Transverse colon (tissue), 4 donors: ENCODE measurements at regions not wholly inside any gene's neighbourhood (a gene's known extent, or its start where the extent isn't known, plus 50 kb on each side); places are given as distances from the start of the nearest gene placed in this dataset.

Source experiments
- DNase-seq: peaks from one replicate; pipeline ENCODE4 v3.0.0-alpha.2; 2019
- H3K27ac ChIP-seq, 4 donors: fragments of 200-600 bp; sonication (generic); 2 replicates each; pipeline ENCODE4 v1.5.1; 2016 to 2018; ENCODE audit warnings: inconsistent platforms in 4 of 4
- H3K27me3 ChIP-seq: fragments of 200-600 bp; sonication (generic); 2 replicates; pipeline ENCODE4 v1.5.1; 2017; ENCODE audit warnings: inconsistent platforms
- H3K36me3 ChIP-seq, 4 donors: fragments of 200-600 bp; sonication (generic); 2 replicates each; pipeline ENCODE4 v1.5.1; 2017 to 2019; ENCODE audit warnings: inconsistent platforms in 4 of 4
- H3K4me1 ChIP-seq, 4 donors: fragments of 200-600 bp; sonication (generic); 2 replicates each; pipeline ENCODE4 v1.5.1; 2017 to 2020; ENCODE audit warnings: inconsistent platforms in 4 of 4
- H3K4me3 ChIP-seq, 4 donors: fragments of 200-600 bp; sonication (generic); 1 replicate in 1 of 4; 2 replicates in 3 of 4; pipeline versions ENCODE4 v1.5.1 to v1.6.1; 2017 to 2019; ENCODE audit warnings: inconsistent platforms in 4 of 4
- H3K9me3 ChIP-seq, 2 donors: fragments of 200-600 bp; sonication (generic); 2 replicates each; pipeline ENCODE4 v1.5.1; 2017 to 2019; ENCODE audit warnings: inconsistent platforms in 2 of 2
- EP300 ChIP-seq: sonication (generic); formaldehyde crosslinking; IDR thresholded peaks from one replicate; pipeline ENCODE4 v1.6.1; 2017; ENCODE audit warnings: antibody characterized with exemption, low read depth
- POLR2A ChIP-seq: fragments of 450-650 bp; IDR thresholded peaks from one replicate; pipeline ENCODE4 v1.6.1; 2016; ENCODE audit warnings: antibody characterized with exemption, mild to moderate bottlenecking, moderate library complexity
- POLR2AphosphoS5 ChIP-seq, 3 donors: sonication (generic); formaldehyde crosslinking; IDR thresholded peaks; one replicate each; pipeline ENCODE4 v1.6.1; 2016; ENCODE audit warnings: antibody characterized with exemption in 3 of 3
- WGBS, 2 donors: methylation state at CpG; one replicate each; pipeline ENCODE4 v1.1.5; 2018; ENCODE audit warnings: low coverage in 1 of 2; 5-methylcytosine and 5-hydroxymethylcytosine counted together
- in situ Hi-C, 4 donors: fragments of 200-750 bp; cut with MboI; loops; one replicate each; pipeline versions ENCODE4 v1.15.0 to v1.15.1; 2017; ENCODE audit warnings: low sequenced_read_pairs in 3 of 4, low pct_ligation_motif_present in 1 of 4, low pct_unique_long_range_greater_than_20kb in 1 of 4
- intact Hi-C: fragments of 100-400 bp; cut with DNase I; formaldehyde crosslinking; loops from one replicate; pipeline ENCODE4 v1.15.1; 2023; ENCODE audit warnings: low total_unique reads
- TF ChIP-seq, protein P1 (sequence below), 5 experiments: fragments of 200-600 bp in 3 of 5; fragments of 450-650 bp in 2 of 5; sonication (generic) in 3 of 5; IDR thresholded peaks; 1 replicate in 2 of 5; 2 replicates in 3 of 5; pipeline ENCODE4 v1.5.1; 2016 to 2017; ENCODE audit warnings: antibody characterized with exemption in 5 of 5, inconsistent platforms in 3 of 5, mild to moderate bottlenecking in 2 of 5, moderate library complexity in 1 of 5

DNA sequence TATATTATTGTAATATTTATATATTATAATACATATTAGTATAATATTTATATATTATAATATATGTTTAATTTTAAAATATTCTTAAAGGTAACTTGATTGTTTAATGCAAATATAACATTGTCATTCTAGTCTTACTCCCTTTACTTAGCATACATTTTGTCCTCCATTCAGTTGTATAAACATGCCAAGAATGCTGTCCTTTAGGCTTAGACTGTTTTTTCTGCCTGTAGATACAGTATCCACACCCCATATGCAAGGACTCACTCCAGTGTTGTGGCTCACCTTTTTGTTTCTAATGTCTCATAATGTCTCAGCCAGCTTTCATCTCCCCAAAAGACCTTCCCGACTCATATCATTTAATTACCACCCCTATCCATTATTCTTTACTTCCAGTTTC lies 2110.0 kb downstream of the PCDH7 start:
- H3K4me3 ChIP-seq = no peak overlapping the region
- intact Hi-C loops (no loop called here), in situ Hi-C loops (no loop called here)
- no peaks in the 10 kb centered on the region for H3K9me3 ChIP-seq
- TF ChIP-seq, protein P1, sequence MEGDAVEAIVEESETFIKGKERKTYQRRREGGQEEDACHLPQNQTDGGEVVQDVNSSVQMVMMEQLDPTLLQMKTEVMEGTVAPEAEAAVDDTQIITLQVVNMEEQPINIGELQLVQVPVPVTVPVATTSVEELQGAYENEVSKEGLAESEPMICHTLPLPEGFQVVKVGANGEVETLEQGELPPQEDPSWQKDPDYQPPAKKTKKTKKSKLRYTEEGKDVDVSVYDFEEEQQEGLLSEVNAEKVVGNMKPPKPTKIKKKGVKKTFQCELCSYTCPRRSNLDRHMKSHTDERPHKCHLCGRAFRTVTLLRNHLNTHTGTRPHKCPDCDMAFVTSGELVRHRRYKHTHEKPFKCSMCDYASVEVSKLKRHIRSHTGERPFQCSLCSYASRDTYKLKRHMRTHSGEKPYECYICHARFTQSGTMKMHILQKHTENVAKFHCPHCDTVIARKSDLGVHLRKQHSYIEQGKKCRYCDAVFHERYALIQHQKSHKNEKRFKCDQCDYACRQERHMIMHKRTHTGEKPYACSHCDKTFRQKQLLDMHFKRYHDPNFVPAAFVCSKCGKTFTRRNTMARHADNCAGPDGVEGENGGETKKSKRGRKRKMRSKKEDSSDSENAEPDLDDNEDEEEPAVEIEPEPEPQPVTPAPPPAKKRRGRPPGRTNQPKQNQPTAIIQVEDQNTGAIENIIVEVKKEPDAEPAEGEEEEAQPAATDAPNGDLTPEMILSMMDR (IDR thresholded peaks at IDR 0.05) = no peak
- TF ChIP-seq EP300 = no peak
- no peak for TF ChIP-seq POLR2A
- no peak for TF ChIP-seq POLR2AphosphoS5 (IDR thresholded peaks at IDR 0.05)
- H3K27ac ChIP-seq = no peak overlapping the region
- WGBS, 2 donors = 94 to 100% methylated on average over 1 of the region's 1 CpG
- H3K36me3 ChIP-seq = no peaks in the 10 kb centered on the region
- H3K27me3 ChIP-seq = no peaks in the 10 kb centered on the region
- no peak for DNase-seq
- no peaks in the 10 kb centered on the region for H3K4me1 ChIP-seq

DNA sequence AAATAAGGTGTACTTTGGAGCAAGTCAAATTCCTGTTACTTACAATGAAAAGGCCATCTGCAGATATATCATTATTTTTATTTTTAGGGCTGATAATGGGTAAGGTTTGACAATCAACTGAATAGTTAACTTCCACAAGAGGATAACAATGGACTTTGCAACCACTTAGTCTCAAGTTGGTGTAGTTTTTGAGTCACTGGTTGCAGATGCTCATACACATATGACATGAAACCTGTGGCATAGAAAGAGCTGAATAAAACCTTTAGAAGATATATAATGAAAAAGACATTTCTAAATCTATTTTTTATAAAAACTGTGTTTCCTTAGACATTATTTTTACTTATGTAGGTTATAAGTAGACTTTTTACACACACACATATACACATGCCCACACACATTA lies 2110.9 kb downstream of the PCDH7 start:
- Histone ChIP-seq H3K36me3 (no peaks in the 10 kb centered on the region), H3K4me1 (no peaks in the 10 kb centered on the region), H3K27me3 (no peaks in the 10 kb centered on the region), H3K27ac (no peak overlapping the region), H3K9me3 (no peaks in the 10 kb centered on the region), H3K4me3 (no peak overlapping the region)
- in situ Hi-C loops (no loop called here), intact Hi-C loops (no loop called here)
- TF ChIP-seq POLR2A (no peak), POLR2AphosphoS5 (IDR thresholded peaks at IDR 0.05) (no peak), EP300 (no peak)
- TF ChIP-seq, protein P1 (IDR thresholded peaks at IDR 0.05) = no peak
- no peak for DNase-seq

DNA sequence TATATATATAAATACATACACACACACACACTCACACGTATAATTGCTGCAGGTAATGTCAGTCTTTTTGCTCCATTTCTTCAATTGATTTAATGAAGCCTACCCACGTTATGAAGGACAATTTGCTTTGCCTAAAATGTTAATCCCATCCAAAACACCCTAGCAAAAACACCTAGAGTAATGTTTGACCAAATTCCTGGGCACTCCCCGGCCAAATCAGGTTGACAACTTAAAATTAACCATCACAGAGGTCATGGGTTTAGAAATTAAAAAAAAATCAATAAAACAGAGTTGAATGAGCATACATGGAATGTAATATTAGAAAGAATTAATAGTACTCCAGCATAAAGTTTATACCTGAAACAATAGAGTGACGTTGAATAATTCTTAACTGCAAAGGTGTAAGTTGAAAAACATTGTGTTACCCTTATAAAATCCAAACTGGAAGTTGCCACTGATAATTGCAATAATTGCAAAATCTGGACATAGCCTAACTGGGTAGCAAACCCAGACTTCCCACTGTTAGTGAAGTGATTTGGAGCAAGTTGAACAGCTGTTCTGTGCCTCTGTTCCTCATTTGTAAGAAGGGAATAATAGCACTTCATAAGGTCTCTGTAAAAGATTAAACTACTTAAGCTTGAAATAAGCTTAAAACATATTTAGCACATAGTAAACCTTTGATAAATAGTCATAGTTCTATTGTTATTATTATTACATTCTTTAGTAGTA lies 2120.5 kb downstream of the PCDH7 start:
- Histone ChIP-seq H3K9me3 (no peaks in the 10 kb centered on the region), H3K36me3 (no peaks in the 10 kb centered on the region), H3K27ac (no peak overlapping the region), H3K4me1 (no peaks in the 10 kb centered on the region), H3K27me3 (no peaks in the 10 kb centered on the region), H3K4me3 (no peak overlapping the region)
- TF ChIP-seq EP300 = no peak
- TF ChIP-seq POLR2A = no peak
- TF ChIP-seq, protein P1 (IDR thresholded peaks at IDR 0.05) = no peak
- no peak for TF ChIP-seq POLR2AphosphoS5 (IDR thresholded peaks at IDR 0.05)
- intact Hi-C loops = no loop called here
- DNase-seq = no peak
- in situ Hi-C loops = no loop called here
- WGBS, 2 donors = 64 to 70% methylated on average over 4 of the region's 4 CpGs

DNA sequence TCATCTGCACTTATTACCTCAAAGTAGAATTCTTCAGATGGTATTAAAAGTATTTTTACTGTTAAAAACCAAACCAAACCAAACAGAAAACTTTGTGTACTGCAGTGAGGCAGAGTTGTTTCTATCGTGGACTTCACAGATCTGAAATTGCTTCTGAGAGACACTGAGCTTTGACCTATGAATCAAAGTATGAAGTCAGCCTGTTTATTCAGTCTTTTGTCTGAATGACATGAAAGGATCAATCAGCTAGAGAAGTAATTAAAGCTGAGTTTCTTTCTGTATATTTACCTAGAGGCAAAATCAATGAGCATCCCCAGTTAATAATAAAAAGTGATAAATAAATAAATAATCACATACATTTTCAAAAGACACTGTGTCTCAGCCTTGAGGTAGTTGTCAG lies 2121.0 kb downstream of the PCDH7 start:
- H3K4me1 ChIP-seq = no peaks in the 10 kb centered on the region
- WGBS, 2 donors = 21 to 30% methylated on average over 1 of the region's 1 CpG
- no peak overlapping the region for H3K4me3 ChIP-seq
- intact Hi-C loops = no loop called here
- no peaks in the 10 kb centered on the region for H3K27me3 ChIP-seq
- no peak overlapping the region for H3K27ac ChIP-seq
- in situ Hi-C loops = no loop called here
- H3K36me3 ChIP-seq = no peaks in the 10 kb centered on the region
- DNase-seq = no peak
- no peaks in the 10 kb centered on the region for H3K9me3 ChIP-seq
- TF ChIP-seq, protein P1 (IDR thresholded peaks at IDR 0.05) = no peak
- no peak for TF ChIP-seq EP300
- TF ChIP-seq POLR2AphosphoS5 (IDR thresholded peaks at IDR 0.05) = no peak
- no peak for TF ChIP-seq POLR2A
